A549 (cell line): ENCODE measurements at regions not wholly inside any gene's neighbourhood (a gene's known extent, or its start where the extent isn't known, plus 50 kb on each side); places are given as distances from the start of the nearest gene placed in this dataset.

Experiments used
- E2F6 ChIP-seq: IDR thresholded peaks from 2 replicates; pipeline ENCODE4 v1.6.1; 2012; ENCODE audit warnings: low read depth, borderline replicate concordance
- POLR2A ChIP-seq: IDR thresholded peaks from 2 replicates; pipeline ENCODE4 v1.6.1; 2012; ENCODE audit warnings: mild to moderate bottlenecking, low read length

GRCh38 chr2:189348369-189348768 lies 92.9 kb upstream of the WDR75 start:
- TF ChIP-seq E2F6 (no peak), POLR2A (no peak)
